ENCODE measurements at regions not wholly inside any gene's neighbourhood (a gene's known extent, or its start where the extent isn't known, plus 50 kb on each side); places are given as distances from the start of the nearest gene placed in this dataset.

- ChIA-PET POLR2A (ENCODE audit: low non-redundant PET) (no interaction called here), CTCF (no interaction called here)
- no peak overlapping the region for H3K27ac ChIP-seq
- TF ChIP-seq CTCF (conservative IDR thresholded peaks at IDR 0.05; ENCODE audit: low read depth) = no peak
- DNase-seq (ENCODE audit: low spot score) = no peak
Observed at GRCh38 chr4:138671106-138671505, 344.5 kb upstream of the NOCT start.

- no peak overlapping the region for H3K27ac ChIP-seq
- DNase-seq (ENCODE audit: low spot score) = no peak
- CTCF ChIA-PET = no interaction called here
- TF ChIP-seq CTCF (conservative IDR thresholded peaks at IDR 0.05; ENCODE audit: low read depth) = no peak
- POLR2A ChIA-PET (ENCODE audit: low non-redundant PET) = no interaction called here
Observed at GRCh38 chr4:138670681-138671080, 344.9 kb upstream of the NOCT start.

- TF ChIP-seq CTCF (conservative IDR thresholded peaks at IDR 0.05; ENCODE audit: low read depth) = no peak
- ChIA-PET CTCF (interaction anchor here (0.7 kb wide), 1 partner anchor 949 kb away, joined by 3 read pairs; no protein-coding TSS in a partner anchor), POLR2A (ENCODE audit: low non-redundant PET) (no interaction called here)
- DNase-seq (ENCODE audit: low spot score) = no peak
- no peak overlapping the region for H3K27ac ChIP-seq
Observed at GRCh38 chr4:138669479-138670315, 345.9 kb upstream of the NOCT start.

GRCh38 chr4:138668309-138668708 lies 347.3 kb upstream of the NOCT start:
- POLR2A ChIA-PET (ENCODE audit: low non-redundant PET) = no interaction called here

GRCh38 chr4:138666366-138666765 lies 349.2 kb upstream of the NOCT start:
- no peak for TF ChIP-seq CTCF (conservative IDR thresholded peaks at IDR 0.05; ENCODE audit: low read depth)
- no peak for DNase-seq (ENCODE audit: low spot score)
- POLR2A ChIA-PET (ENCODE audit: low non-redundant PET) = no interaction called here
- CTCF ChIA-PET = no interaction called here
- no peak overlapping the region for H3K27ac ChIP-seq

More at GRCh38 chr4:138668309-138668708, 347.3 kb upstream of the NOCT start:
- no peak for DNase-seq (ENCODE audit: low spot score)
- no peak for TF ChIP-seq CTCF (conservative IDR thresholded peaks at IDR 0.05; ENCODE audit: low read depth)
- CTCF ChIA-PET = no interaction called here
- H3K27ac ChIP-seq = no peak overlapping the region

GRCh38 chr4:138665851-138666250 lies 349.7 kb upstream of the NOCT start:
- no peak overlapping the region for H3K27ac ChIP-seq
- ChIA-PET POLR2A (ENCODE audit: low non-redundant PET) (no interaction called here), CTCF (no interaction called here)
- no peak for TF ChIP-seq CTCF (conservative IDR thresholded peaks at IDR 0.05; ENCODE audit: low read depth)
- DNase-seq (ENCODE audit: low spot score) = no peak
